Erythroblast (primary cell): ENCODE measurements at regions not wholly inside any gene's neighbourhood (a gene's known extent, or its start where the extent isn't known, plus 50 kb on each side); places are given as distances from the start of the nearest gene placed in this dataset.

Experiments
- GATA1 ChIP-seq: IDR thresholded peaks from 2 replicates; pipeline ENCODE4 v1.6.1; 2011; ENCODE audit warnings: low read depth, mild to moderate bottlenecking, control low read depth, low read length, moderate library complexity
- POLR2A ChIP-seq: IDR thresholded peaks from 2 replicates; pipeline ENCODE4 v1.6.1; 2011; ENCODE audit warnings: mild to moderate bottlenecking, low read length

DNA sequence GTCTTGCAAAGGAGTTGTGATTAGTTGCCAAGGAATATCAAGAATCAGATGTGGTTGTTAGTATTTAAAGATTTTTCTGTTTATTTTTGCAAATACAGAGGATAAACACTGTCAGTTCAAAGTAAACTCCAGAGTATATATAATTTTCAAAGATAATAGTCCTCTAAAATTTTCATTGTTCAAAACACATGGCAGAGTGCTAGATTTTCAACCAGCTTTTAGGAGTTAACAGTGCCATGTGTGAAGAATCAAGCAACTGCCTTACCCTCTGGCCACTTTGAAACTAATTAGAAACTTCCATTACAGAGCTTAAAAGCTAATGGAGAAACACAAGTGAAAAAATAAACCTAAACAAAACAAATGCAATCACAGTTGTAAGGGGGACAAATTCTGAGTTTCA is 1605.6 kb upstream of the ZEB2 start:
- TF ChIP-seq POLR2A: no peak
- no peak for TF ChIP-seq GATA1
